ENCODE measurements at regions not wholly inside any gene's neighbourhood (a gene's known extent, or its start where the extent isn't known, plus 50 kb on each side); places are given as distances from the start of the nearest gene placed in this dataset.
"Not testable (repeated sequence)": the region's sequence is repeated elsewhere in the genome, so short reads cannot be mapped to it uniquely, and the experiment has no call there.

DNA sequence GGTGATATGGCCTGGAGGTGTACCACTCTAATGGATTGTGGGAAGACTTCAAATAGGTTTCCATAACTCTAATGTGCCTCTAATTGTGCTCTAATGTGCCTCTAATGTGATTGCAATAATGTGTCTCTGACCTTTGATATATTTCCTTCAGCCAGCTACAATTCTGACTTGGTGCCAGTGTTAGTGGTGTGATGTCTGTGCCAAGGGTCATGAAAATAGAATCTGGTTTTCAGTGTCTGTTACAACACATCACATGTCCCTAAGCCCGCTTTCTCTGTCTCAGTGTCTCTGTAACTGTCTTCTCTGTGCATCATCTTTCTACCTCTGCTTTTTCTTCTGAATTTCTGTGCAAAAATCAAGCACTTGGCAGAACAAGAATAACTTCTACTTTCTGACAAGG is 77.2 kb upstream of the ECI2 start:
- peaks cover 42% of the 10 kb centered on the region for H3K36me3 Mint-ChIP-seq (ENCODE audit: low read depth, unreplicated experiment)
- H3K9me3 Mint-ChIP-seq (ENCODE audit: unreplicated experiment), result peaks cover 17% of the 10 kb centered on the region
- H3K27ac Mint-ChIP-seq (ENCODE audit: unreplicated experiment), result no peak overlapping the region
- H3K4me3 Mint-ChIP-seq (ENCODE audit: unreplicated experiment), result no peak overlapping the region
- peaks cover 5% of the 10 kb centered on the region for H3K27me3 Mint-ChIP-seq (ENCODE audit: unreplicated experiment)
- peaks cover 21% of the 10 kb centered on the region for H3K4me1 Mint-ChIP-seq (ENCODE audit: unreplicated experiment)
- no peak for DNase-seq (ENCODE audit: low spot score)
- TF ChIP-seq, protein P1, sequence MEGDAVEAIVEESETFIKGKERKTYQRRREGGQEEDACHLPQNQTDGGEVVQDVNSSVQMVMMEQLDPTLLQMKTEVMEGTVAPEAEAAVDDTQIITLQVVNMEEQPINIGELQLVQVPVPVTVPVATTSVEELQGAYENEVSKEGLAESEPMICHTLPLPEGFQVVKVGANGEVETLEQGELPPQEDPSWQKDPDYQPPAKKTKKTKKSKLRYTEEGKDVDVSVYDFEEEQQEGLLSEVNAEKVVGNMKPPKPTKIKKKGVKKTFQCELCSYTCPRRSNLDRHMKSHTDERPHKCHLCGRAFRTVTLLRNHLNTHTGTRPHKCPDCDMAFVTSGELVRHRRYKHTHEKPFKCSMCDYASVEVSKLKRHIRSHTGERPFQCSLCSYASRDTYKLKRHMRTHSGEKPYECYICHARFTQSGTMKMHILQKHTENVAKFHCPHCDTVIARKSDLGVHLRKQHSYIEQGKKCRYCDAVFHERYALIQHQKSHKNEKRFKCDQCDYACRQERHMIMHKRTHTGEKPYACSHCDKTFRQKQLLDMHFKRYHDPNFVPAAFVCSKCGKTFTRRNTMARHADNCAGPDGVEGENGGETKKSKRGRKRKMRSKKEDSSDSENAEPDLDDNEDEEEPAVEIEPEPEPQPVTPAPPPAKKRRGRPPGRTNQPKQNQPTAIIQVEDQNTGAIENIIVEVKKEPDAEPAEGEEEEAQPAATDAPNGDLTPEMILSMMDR (IDR thresholded peaks at IDR 0.05; ENCODE audit: unreplicated experiment), result no peak

DNA sequence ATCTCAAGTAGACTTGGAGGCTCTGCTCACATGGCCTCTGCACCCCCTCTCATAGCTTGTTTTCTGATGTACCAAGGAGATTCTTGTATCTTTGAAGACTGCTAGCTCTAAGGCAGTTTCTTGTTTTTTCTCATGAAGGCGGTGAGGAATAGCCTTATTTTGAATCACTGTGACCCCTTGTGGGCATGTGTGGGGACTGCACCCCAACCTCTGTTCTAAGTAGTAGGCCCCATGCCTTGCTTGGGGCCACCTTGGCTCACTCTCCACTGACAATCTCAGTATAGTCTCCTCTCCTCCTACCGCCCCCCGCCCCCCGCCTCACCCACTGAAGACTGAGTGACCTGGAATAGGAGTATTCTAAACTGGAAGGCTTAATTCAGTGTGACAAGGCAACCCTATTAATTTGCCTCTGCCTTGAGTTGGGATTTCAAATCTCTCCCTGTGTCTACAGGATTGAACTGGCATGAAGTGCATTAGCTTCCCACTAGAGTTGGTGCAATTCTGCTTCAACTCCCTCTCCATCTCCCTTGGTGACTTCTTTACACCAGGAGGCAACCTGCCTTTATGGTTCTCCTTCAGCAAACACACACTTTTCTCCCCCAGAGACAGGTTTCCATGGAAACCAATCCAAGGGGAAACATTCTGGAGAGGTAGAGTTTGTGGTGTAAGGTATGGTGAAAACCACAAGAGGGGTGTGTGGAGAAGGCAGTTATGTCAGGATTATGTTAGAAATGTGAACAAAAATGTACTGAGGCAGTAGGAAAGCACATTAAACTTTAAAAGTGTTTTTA is 75.4 kb upstream of the ECI2 start:
- Mint-ChIP-seq H3K27ac (ENCODE audit: unreplicated experiment) (no peak overlapping the region), H3K4me3 (ENCODE audit: unreplicated experiment) (no peak overlapping the region), H3K27me3 (ENCODE audit: unreplicated experiment) (peaks cover 3% of the 10 kb centered on the region), H3K4me1 (ENCODE audit: unreplicated experiment) (peaks cover 21% of the 10 kb centered on the region), H3K9me3 (ENCODE audit: unreplicated experiment) (peaks cover 11% of the 10 kb centered on the region), H3K36me3 (ENCODE audit: low read depth, unreplicated experiment) (peaks cover 33% of the 10 kb centered on the region)
- DNase-seq (ENCODE audit: low spot score), result peak; percentile 74
- TF ChIP-seq, protein P1 (IDR thresholded peaks at IDR 0.05; ENCODE audit: unreplicated experiment), result peak; percentile 79

DNA sequence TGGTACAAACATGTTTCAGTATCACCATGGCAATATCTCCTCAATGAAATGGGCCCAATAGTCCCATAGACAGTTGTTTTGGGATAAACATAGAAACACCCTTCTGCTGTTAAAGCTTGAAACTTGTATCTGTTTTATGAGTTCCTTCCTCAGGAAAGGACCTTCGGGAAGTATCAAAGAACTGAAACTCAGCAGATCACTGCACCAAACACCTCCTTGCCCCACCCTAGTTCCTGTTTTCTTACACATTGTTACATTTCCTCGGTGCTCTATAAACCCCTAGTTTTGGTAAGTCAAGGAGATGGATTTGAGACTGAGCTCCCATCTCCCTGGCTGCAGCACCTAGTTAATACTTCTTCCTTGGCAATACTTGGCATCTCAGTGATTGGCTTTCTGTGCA is 73.8 kb upstream of the ECI2 start:
- H3K36me3 Mint-ChIP-seq (ENCODE audit: low read depth, unreplicated experiment), result peaks cover 35% of the 10 kb centered on the region
- H3K4me3 Mint-ChIP-seq (ENCODE audit: unreplicated experiment), result no peak overlapping the region
- no peak for DNase-seq (ENCODE audit: low spot score)
- peaks cover 3% of the 10 kb centered on the region for H3K27me3 Mint-ChIP-seq (ENCODE audit: unreplicated experiment)
- TF ChIP-seq, protein P1 (IDR thresholded peaks at IDR 0.05; ENCODE audit: unreplicated experiment), result no peak
- H3K9me3 Mint-ChIP-seq (ENCODE audit: unreplicated experiment), result peaks cover 27% of the 10 kb centered on the region
- peaks cover 21% of the 10 kb centered on the region for H3K4me1 Mint-ChIP-seq (ENCODE audit: unreplicated experiment)
- no peak overlapping the region for H3K27ac Mint-ChIP-seq (ENCODE audit: unreplicated experiment)

DNA sequence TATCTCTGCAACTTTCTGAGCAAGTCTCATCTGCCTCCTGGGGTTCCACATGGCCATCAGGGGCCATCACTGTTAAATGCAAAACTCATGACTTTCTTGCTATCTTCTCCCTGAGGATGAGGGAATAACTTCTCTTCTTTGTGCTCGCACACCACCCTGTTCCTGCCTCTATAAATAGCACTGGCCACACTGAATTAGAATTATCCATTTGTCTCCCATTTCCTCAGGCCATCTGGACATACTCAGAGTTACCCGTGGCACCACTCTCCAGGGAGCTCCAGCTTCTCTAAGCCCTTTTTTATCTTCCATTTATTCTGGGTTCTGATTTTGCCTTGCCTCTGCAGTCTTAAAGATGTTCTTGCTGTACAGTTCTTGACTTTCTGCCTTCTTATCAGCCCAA is 72.8 kb upstream of the ECI2 start:
- Mint-ChIP-seq H3K4me3 (ENCODE audit: unreplicated experiment) (no peak overlapping the region), H3K4me1 (ENCODE audit: unreplicated experiment) (peaks cover 21% of the 10 kb centered on the region), H3K27ac (ENCODE audit: unreplicated experiment) (no peak overlapping the region), H3K36me3 (ENCODE audit: low read depth, unreplicated experiment) (peaks cover 32% of the 10 kb centered on the region), H3K27me3 (ENCODE audit: unreplicated experiment) (peaks cover 3% of the 10 kb centered on the region), H3K9me3 (ENCODE audit: unreplicated experiment) (peaks cover 29% of the 10 kb centered on the region)
- TF ChIP-seq, protein P1 (IDR thresholded peaks at IDR 0.05; ENCODE audit: unreplicated experiment), result no peak
- DNase-seq (ENCODE audit: low spot score), result no peak

DNA sequence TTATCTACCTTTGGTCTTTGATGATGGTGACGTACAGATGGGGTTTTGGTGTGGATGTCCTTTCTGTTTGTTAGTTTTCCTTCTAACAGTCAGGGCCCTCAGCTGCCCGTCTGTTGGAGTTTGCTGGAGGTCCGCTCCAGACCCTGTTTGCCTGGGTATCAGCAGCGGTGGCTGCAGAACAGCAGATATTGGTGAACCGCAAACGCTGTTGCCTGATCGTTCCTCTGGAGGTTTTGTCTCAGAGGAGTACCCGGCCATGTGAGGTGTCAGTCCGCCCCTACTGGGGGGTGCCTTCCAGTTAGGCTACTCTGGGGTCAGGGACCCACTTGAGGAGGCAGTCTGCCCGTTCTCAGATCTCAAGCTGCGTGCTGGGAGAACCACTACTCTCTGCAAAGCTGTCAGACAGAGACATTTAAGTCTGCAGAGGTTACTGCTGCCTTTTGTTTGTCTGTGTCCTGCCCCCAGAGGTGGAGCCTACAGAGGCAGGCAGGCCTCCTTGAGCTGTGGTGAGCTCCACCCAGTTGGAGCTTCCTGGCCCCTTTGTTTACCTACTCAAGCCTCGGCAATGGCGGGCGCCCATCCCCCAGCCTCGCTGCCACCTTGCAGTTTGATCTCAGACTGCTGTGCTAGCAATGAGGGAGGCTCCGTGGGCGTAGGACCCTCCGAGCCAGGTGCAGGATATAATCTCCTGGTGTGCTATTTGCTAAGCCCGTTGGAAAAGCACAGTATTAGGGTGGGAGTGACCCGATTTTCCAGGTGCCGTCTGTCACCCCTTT is 68.5 kb upstream of the ECI2 start:
- peaks cover 29% of the 10 kb centered on the region for H3K9me3 Mint-ChIP-seq (ENCODE audit: unreplicated experiment)
- not testable (repeated sequence) for H3K27ac Mint-ChIP-seq (ENCODE audit: unreplicated experiment); H3K27me3 Mint-ChIP-seq (ENCODE audit: unreplicated experiment); H3K4me1 Mint-ChIP-seq (ENCODE audit: unreplicated experiment); DNase-seq (ENCODE audit: low spot score)
- peak overlapping the region; percentile 78 for H3K4me3 Mint-ChIP-seq (ENCODE audit: unreplicated experiment)
- H3K36me3 Mint-ChIP-seq (ENCODE audit: low read depth, unreplicated experiment), result peaks cover 29% of the 10 kb centered on the region

Data from endothelial cell (in vitro differentiated cells).